Stomach (tissue), 8 donors: ENCODE measurements at regions not wholly inside any gene's neighbourhood (a gene's known extent, or its start where the extent isn't known, plus 50 kb on each side); places are given as distances from the start of the nearest gene placed in this dataset.

ENCODE experiments used
- DNase-seq, 2 donors: peaks; one replicate each; pipeline versions ENCODE4 v3.0.0 to v3.0.0-alpha.2; 2013 to 2019
- H3K27ac ChIP-seq, 5 donors: fragments of 200-600 bp in 4 of 5; sonication (generic) in 4 of 5; one replicate each; pipeline ENCODE4 v1.5.1; 2013 to 2019; ENCODE audit warnings: mild to moderate bottlenecking in 1 of 5, moderate library complexity in 1 of 5
- H3K27me3 ChIP-seq, 3 donors: fragments of 200-600 bp; sonication (generic); one replicate each; pipeline ENCODE4 v1.5.1; 2017 to 2019; ENCODE audit warnings: mixed run types in 1 of 3
- H3K36me3 ChIP-seq, 4 donors: fragments of 200-600 bp; sonication (generic); 1 replicate in 3 of 4; 2 replicates in 1 of 4; pipeline ENCODE4 v1.5.1; 2016 to 2019
- H3K4me1 ChIP-seq, 4 donors: fragments of 200-600 bp; sonication (generic); one replicate each; pipeline ENCODE4 v1.5.1; 2016 to 2019
- H3K4me3 ChIP-seq, 4 donors: fragments of 200-600 bp; sonication (generic) in 3 of 4; one replicate each; pipeline ENCODE4 v1.5.1; 2016 to 2019; ENCODE audit warnings: mild to moderate bottlenecking in 1 of 4
- H3K9me3 ChIP-seq, 4 donors: fragments of 200-600 bp; sonication (generic); one replicate each; pipeline ENCODE4 v1.5.1; 2016 to 2019
- CTCF ChIP-seq, 7 experiments: fragments of 450-650 bp in 4 of 7; fragments of 200-600 bp in 3 of 7; sonication (generic) in 3 of 7; IDR thresholded peaks; one replicate each; pipeline ENCODE4 v1.5.1; 2016 to 2019; ENCODE audit warnings: antibody characterized with exemption in 7 of 7, control low read depth in 2 of 7, mild to moderate bottlenecking in 1 of 7
- EP300 ChIP-seq: sonication (generic); formaldehyde crosslinking; IDR thresholded peaks from one replicate; pipeline ENCODE4 v1.6.1; 2017; ENCODE audit warnings: antibody characterized with exemption
- POLR2A ChIP-seq, 4 donors: fragments of 450-650 bp; IDR thresholded peaks; one replicate each; pipeline ENCODE4 v1.6.1; 2016; ENCODE audit warnings: antibody characterized with exemption in 4 of 4, control low read depth in 2 of 4, mild to moderate bottlenecking in 1 of 4, moderate library complexity in 1 of 4
- POLR2AphosphoS5 ChIP-seq, 3 donors: sonication (generic); formaldehyde crosslinking; IDR thresholded peaks; one replicate each; pipeline ENCODE4 v1.6.1; 2016; ENCODE audit warnings: antibody characterized with exemption in 3 of 3
- WGBS, 5 donors: extraction: QIAGEN DNeasy Blood & Tissue Kit in 3 of 5; methylation state at CpG; one replicate each; pipeline versions ENCODE4 v1.1.5 to v1.1.7; 2013 to 2018; 5-methylcytosine and 5-hydroxymethylcytosine counted together
- intact Hi-C: fragments of 100-400 bp; cut with DNase I; formaldehyde crosslinking; loops from one replicate; pipeline ENCODE4 v1.15.1; 2023; ENCODE audit warnings: low total_unique reads
- donor health status: healthy with polysubstance abuse.
- donor health status: Bipolar disorder and iron deficiency.
- donor health status: healthy.

DNA sequence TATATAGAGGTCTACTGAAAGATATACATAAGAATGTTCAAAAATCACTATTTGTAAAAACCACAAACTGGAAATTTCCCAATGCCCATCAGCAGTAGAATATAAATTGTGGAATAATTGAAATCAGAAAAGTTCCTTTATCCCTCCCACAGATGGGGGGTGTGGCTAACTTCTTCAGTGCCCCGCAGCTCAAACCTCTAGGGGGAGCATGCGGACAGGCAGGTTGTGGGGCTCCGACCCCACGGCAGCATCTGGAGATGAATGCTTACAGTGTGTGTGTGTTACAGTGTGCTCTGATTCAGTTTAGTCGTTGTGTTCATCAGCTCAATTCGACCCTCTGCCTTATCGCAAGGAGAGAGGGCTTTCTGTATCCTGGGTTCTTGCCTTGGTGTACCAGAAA is 262.1 kb upstream of the LRRC7 start:
- Histone ChIP-seq H3K9me3 (peaks cover 0 to 21% (median 7%) of the 10 kb centered on the region in 4 donors), H3K4me3 (no peak overlapping the region), H3K27me3 (no peaks in the 10 kb centered on the region), H3K27ac (no peak overlapping the region), H3K36me3 (no peaks in the 10 kb centered on the region), H3K4me1 (no peaks in the 10 kb centered on the region)
- WGBS, 5 donors = 66 to 74% (median 69%) methylated on average over 7 of the region's 7 CpGs
- no peak for DNase-seq
- TF ChIP-seq CTCF (IDR thresholded peaks at IDR 0.05) = no peak
- no peak for TF ChIP-seq POLR2AphosphoS5 (IDR thresholded peaks at IDR 0.05)
- no peak for TF ChIP-seq POLR2A (IDR thresholded peaks at IDR 0.05)
- no peak for TF ChIP-seq EP300
- intact Hi-C loops = no loop called here

DNA sequence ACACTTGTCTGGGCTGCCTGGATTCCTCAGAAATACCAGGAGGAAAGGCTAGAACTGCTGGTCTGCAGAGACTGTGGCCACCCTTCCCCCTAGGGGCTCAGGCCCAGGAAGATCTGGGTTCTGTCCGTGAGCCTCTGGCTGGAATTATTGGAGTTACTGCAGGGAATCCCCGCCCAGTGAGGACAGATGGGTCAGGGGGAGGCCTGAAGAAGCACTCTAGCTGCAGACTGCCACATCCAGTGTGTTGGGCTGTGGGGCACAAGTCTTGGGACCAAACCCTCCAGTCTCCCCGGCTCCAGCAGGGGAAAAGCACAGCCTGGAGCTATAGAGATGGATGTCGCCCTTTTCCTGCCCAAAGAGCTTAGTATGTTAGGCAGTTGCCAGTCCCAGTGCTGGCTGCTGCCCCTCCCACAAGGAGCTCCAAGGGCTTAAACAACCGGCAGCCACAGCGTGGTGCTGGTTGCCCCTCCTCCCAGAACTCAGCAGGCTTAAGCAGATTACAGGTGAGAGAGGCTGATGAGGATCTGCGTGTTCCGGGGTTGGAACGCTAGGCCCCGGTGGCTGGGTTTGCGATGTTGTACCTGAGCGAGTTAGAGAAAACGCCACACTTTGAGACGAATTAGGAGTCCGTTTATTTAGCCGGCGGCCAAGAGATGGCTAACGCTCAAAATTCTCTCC is 255.5 kb upstream of the LRRC7 start:
- no peaks in the 10 kb centered on the region for H3K36me3 ChIP-seq
- no peaks in the 10 kb centered on the region for H3K27me3 ChIP-seq
- H3K4me1 ChIP-seq = no peaks in the 10 kb centered on the region
- TF ChIP-seq POLR2A (IDR thresholded peaks at IDR 0.05) (no peak), CTCF (IDR thresholded peaks at IDR 0.05) (no peak), EP300 (no peak), POLR2AphosphoS5 (IDR thresholded peaks at IDR 0.05) (no peak)
- WGBS, 5 donors = 37 to 53% (median 42%) methylated on average over 17 to 18 of the region's 18 CpGs
- DNase-seq = no peak
- no peak overlapping the region for H3K27ac ChIP-seq
- peaks cover 0 to 6% (median 0%) of the 10 kb centered on the region in 4 donors for H3K9me3 ChIP-seq
- no peak overlapping the region for H3K4me3 ChIP-seq
- intact Hi-C loops = no loop called here

- Histone ChIP-seq H3K9me3 (peaks cover 0 to 6% (median 0%) of the 10 kb centered on the region in 4 donors), H3K4me1 (no peaks in the 10 kb centered on the region), H3K27ac (no peak overlapping the region), H3K27me3 (no peaks in the 10 kb centered on the region), H3K4me3 (no peak overlapping the region), H3K36me3 (no peaks in the 10 kb centered on the region)
- TF ChIP-seq POLR2A (IDR thresholded peaks at IDR 0.05) (no peak), POLR2AphosphoS5 (IDR thresholded peaks at IDR 0.05) (no peak), EP300 (no peak), CTCF (IDR thresholded peaks at IDR 0.05) (no peak)
- intact Hi-C loops = no loop called here
- 86 to 93% (median 88%) methylated on average over 11 of the region's 11 CpGs for WGBS, 5 donors
- DNase-seq = no peak
These were observed 254.6 kb upstream of the LRRC7 start for GRCh38 chr1:69313118-69313517.

DNA sequence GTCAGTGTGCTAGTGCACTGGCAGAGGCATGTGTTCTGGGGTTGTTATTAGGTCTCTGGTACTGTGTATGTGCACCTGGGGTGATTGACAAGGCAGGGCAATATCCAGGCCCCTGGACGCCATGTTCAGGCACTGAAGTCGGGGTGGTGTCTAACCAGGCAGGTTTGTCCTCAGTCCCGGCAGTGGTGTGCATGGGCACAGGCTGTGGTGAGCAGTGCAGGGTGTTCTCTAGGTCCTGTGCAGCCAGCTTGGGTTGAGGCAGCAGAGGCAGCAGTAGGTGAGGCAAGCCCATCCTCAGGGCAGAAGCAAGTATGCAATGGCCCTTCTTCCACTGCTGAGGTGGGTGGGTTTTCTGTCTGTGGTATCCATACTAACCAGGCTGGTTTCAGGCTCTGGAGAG is 252.3 kb upstream of the LRRC7 start:
- Histone ChIP-seq H3K4me3 (no peak overlapping the region), H3K9me3 (peaks cover 0 to 6% (median 0%) of the 10 kb centered on the region in 4 donors), H3K27ac (no peak overlapping the region), H3K36me3 (no peaks in the 10 kb centered on the region), H3K27me3 (no peaks in the 10 kb centered on the region), H3K4me1 (no peaks in the 10 kb centered on the region)
- no peak for DNase-seq
- TF ChIP-seq POLR2A (IDR thresholded peaks at IDR 0.05) = no peak
- 87 to 95% (median 93%) methylated on average over 3 of the region's 3 CpGs for WGBS, 5 donors
- intact Hi-C loops = no loop called here

DNA sequence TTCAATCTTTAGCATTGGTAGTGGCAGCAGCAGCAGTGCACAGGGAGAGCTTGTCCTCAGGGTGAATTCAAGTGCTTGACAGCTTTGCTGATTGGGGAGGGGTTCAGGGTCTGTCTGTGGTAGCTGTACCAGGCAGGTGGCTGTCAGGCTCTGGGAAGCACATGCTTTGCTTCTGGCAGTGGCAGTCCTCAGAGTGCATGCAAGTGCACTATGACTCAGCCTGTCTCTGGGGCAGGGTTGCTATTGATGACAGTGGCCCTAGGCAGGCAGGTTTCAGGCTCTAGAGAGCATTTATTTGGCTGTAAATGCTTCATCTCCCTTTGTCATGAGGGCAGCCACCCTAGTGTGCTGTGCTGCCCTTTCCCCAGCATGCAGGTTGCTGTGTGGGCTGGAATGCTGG is 251.9 kb upstream of the LRRC7 start:
- Histone ChIP-seq H3K9me3 (peaks cover 0 to 6% (median 0%) of the 10 kb centered on the region in 4 donors), H3K4me3 (no peak overlapping the region), H3K27ac (no peak overlapping the region), H3K36me3 (no peaks in the 10 kb centered on the region), H3K27me3 (no peaks in the 10 kb centered on the region), H3K4me1 (no peaks in the 10 kb centered on the region)
- no peak for DNase-seq
- intact Hi-C loops = no loop called here
- no peak for TF ChIP-seq EP300
- TF ChIP-seq CTCF (IDR thresholded peaks at IDR 0.05) = no peak
- no peak for TF ChIP-seq POLR2A (IDR thresholded peaks at IDR 0.05)
- no peak for TF ChIP-seq POLR2AphosphoS5 (IDR thresholded peaks at IDR 0.05)
